AG09319 (cell line): ENCODE measurements at regions not wholly inside any gene's neighbourhood (a gene's known extent, or its start where the extent isn't known, plus 50 kb on each side); places are given as distances from the start of the nearest gene placed in this dataset.

Experiments
- DNase-seq: peaks from one replicate; pipeline ENCODE4 v3.0.0-alpha.2; 2010; ENCODE audit warnings: low read depth; ENCODE audit errors: extremely low read depth
- TF ChIP-seq, protein P1 (sequence below): IDR thresholded peaks from 2 replicates; pipeline ENCODE4 v1.5.1; 2011; ENCODE audit warnings: low read depth, mild to moderate bottlenecking, inconsistent platforms, low read length, moderate library complexity

DNA sequence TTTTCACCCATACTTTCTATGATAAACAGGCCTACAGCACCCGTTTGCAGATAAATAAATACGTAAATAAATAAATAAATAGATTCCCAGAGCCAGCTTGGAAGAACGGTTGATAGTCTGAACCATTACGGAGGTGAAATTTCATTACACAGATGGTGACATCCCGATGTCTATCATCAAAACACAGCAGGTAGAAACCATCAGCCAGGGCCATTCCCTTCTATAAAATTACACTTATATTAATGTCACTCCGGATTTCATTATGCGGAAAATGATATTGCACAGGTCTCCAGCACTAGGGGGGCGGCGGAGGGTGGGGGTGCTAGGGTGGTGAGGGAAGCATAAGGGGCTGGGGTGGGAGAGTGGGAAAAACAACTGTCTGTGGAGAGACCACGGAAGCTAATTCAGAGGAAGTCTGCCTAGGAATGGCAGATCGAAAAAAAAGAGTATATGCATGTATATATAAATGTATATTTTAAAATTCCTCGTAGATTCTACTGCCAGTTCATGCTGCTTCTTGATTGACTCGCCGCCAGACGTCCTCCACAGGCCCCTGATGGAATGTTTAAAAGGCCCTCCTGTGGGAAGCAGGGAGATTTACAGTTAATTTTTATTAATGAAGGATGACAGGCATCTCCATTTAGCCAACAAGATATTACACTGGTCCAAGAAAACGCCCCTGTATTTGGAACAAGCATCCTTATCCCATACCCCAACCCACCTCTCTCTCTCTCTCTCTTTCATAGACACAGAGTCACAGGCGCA lies 1906.0 kb upstream of the PIK3C3 start:
- TF ChIP-seq, protein P1, sequence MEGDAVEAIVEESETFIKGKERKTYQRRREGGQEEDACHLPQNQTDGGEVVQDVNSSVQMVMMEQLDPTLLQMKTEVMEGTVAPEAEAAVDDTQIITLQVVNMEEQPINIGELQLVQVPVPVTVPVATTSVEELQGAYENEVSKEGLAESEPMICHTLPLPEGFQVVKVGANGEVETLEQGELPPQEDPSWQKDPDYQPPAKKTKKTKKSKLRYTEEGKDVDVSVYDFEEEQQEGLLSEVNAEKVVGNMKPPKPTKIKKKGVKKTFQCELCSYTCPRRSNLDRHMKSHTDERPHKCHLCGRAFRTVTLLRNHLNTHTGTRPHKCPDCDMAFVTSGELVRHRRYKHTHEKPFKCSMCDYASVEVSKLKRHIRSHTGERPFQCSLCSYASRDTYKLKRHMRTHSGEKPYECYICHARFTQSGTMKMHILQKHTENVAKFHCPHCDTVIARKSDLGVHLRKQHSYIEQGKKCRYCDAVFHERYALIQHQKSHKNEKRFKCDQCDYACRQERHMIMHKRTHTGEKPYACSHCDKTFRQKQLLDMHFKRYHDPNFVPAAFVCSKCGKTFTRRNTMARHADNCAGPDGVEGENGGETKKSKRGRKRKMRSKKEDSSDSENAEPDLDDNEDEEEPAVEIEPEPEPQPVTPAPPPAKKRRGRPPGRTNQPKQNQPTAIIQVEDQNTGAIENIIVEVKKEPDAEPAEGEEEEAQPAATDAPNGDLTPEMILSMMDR: no peak

DNA sequence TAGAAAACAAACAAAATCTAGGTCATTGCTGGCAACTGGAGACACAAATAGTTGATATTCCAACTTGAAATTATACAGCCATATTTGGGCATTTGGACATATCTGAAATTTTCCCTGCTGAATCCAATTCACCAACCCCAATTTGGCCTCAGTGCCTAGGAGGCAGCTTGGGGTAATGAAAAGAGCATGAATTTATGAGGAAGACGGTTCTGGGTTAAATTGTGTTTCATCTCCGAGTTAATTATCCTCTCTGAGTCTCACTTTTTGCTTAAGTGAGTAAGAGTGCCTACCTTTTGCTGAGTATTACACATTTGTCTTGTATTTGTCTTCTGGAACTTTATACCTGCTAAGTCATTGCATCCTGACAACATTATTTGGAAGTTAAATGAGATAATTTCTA lies 1906.8 kb upstream of the PIK3C3 start:
- TF ChIP-seq, protein P1: no peak
- no peak for DNase-seq

More for the DNA sequence above, 1906.0 kb upstream of the PIK3C3 start:
- DNase-seq: no peak

DNA sequence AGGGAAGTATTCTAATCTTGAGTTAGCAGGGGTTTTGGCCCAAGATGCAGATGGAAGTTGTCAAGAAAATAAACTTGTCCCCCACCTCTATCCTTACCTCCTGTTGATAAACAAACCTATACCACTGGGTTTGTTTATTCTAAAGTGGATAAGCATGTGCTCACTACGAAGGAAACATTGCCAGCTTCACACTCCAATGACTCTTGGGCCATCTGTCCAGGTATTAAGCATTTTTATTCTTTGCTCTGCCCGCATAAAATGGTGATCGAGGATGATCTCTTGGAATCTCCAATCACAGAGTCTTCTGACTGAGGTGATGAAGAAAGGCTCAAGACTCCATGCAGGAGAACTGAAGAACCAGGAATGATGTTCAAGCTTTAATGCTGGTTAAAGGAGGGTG lies 1908.4 kb upstream of the PIK3C3 start:
- no peak for DNase-seq
- TF ChIP-seq, protein P1: no peak

DNA sequence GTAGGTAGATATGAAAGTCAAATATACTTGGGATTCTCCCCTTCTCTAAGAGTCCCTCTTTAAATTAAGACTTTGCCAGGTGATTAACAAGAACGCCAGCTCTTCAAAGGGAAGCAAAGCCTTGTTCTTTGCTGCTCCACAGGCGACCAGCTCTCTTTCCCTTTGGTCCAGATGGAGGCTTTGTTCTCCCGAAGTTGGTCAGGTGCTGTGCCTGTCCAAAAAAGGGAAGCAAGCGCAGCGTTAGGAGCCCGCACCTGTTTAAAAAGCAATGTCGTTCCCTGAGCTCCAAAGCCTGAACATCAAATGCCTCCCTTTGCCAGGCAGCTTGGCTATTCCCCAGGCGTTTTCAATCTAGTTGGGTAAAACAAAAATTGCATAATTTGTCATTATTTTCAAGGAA lies 1913.1 kb upstream of the PIK3C3 start:
- DNase-seq: no peak
- TF ChIP-seq, protein P1: no peak

DNA sequence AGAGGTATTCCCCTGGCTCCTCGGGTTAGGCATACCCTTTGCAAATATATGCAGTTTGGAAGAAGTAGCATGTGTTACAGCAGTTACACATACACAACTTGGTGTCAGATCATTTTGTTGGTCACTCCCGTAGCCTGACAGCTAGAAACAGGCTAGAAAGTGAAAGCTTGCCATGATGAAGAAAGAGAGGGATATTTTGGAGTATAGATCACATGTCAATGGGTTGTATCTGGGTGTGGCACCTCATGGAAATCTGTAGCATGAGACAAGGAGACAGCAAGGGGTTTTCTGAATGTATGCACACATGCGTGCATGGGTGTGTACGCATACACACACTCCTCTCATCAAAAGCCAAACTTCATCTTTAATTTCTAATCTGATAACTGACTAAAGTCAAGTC lies 1914.5 kb upstream of the PIK3C3 start:
- TF ChIP-seq, protein P1: no peak

DNA sequence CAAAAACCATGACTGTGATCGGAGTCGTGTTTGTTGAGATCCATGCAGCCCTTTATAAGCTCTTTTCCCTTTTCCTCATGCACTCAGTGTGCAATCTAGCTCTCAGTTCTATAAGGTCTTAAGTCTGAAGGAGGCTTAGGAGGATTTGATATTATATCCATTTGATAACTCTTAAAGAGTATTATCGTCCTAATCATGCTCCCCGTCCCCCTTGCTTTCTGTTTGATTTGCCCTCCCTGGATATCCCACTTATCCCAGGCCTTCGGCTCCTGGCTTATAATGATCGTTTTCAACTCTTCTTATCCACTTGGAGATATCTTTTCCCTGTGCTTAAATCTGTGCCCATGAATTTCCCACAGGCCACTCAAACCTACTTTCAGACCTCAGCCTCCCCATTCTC lies 1917.7 kb upstream of the PIK3C3 start:
- TF ChIP-seq, protein P1: no peak
- no peak for DNase-seq

More for the DNA sequence above, 1914.5 kb upstream of the PIK3C3 start:
- no peak for DNase-seq

DNA sequence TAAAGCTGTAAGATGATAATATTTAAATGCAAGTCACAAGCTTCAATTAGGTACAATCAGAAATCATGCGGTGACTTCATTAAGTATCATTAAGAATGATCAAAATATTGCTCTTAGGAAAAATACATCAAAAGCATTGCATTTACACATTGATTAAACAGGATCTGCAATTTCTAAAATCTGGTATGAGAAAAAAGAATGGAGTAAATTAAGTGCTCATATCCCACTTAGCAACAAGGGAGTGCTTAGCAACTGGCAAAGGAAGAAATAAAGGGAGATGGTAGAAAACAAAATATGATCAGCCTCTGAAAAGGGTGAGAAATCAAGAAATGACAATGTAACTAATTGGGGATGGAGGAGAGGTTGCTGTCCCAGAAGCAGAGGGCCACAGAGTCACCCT lies 1918.2 kb upstream of the PIK3C3 start:
- TF ChIP-seq, protein P1: no peak
- DNase-seq: no peak
